Forelimb muscle (tissue), 1 donor: ENCODE measurements at regions not wholly inside any gene's neighbourhood (a gene's known extent, or its start where the extent isn't known, plus 50 kb on each side); places are given as distances from the start of the nearest gene placed in this dataset.

Experiments
- DNase-seq: peaks from one replicate; pipeline ENCODE4 v3.0.0-alpha.2; 2013; ENCODE audit warnings: low read depth

GRCh38 chr1:103250441-103250861, 142.1 kb upstream of the COL11A1 start:
- DNase-seq: no peak

- no peak for DNase-seq
Measured at GRCh38 chr1:103248417-103249102, 140.2 kb upstream of the COL11A1 start.

GRCh38 chr1:103247517-103247916, 139.2 kb upstream of the COL11A1 start:
- no peak for DNase-seq

- DNase-seq: no peak
Measured at GRCh38 chr1:103243481-103243880, 135.2 kb upstream of the COL11A1 start.

GRCh38 chr1:103239034-103239433, 130.7 kb upstream of the COL11A1 start:
- no peak for DNase-seq

- no peak for DNase-seq
Measured at GRCh38 chr1:103230061-103230460, 121.7 kb upstream of the COL11A1 start.

- no peak for DNase-seq
Measured at GRCh38 chr1:103220631-103221041, 112.3 kb upstream of the COL11A1 start.

- DNase-seq: no peak
Measured at GRCh38 chr1:103218821-103219220, 110.5 kb upstream of the COL11A1 start.

GRCh38 chr1:103218369-103218768, 110.0 kb upstream of the COL11A1 start:
- no peak for DNase-seq

GRCh38 chr1:103211073-103211472, 102.8 kb upstream of the COL11A1 start:
- no peak for DNase-seq

GRCh38 chr1:103208844-103209243, 100.5 kb upstream of the COL11A1 start:
- no peak for DNase-seq

GRCh38 chr1:103199001-103199400, 90.7 kb upstream of the COL11A1 start:
- DNase-seq: no peak

- DNase-seq: no peak
Measured at GRCh38 chr1:103198076-103198475, 89.8 kb upstream of the COL11A1 start.

GRCh38 chr1:103197216-103197615, 88.9 kb upstream of the COL11A1 start:
- no peak for DNase-seq

- no peak for DNase-seq
Measured at GRCh38 chr1:103194984-103195383, 86.7 kb upstream of the COL11A1 start.

GRCh38 chr1:103194060-103194459, 85.7 kb upstream of the COL11A1 start:
- no peak for DNase-seq

GRCh38 chr1:103191327-103191726, 83.0 kb upstream of the COL11A1 start:
- DNase-seq: no peak

- DNase-seq: no peak
Measured at GRCh38 chr1:103190766-103191165, 82.4 kb upstream of the COL11A1 start.

GRCh38 chr1:103187673-103188072, 79.4 kb upstream of the COL11A1 start:
- no peak for DNase-seq

GRCh38 chr1:103180660-103181059, 72.3 kb upstream of the COL11A1 start:
- no peak for DNase-seq

GRCh38 chr1:103177108-103177775, 68.9 kb upstream of the COL11A1 start:
- DNase-seq: no peak

GRCh38 chr1:103171041-103171590, 62.8 kb upstream of the COL11A1 start:
- no peak for DNase-seq

GRCh38 chr1:103170609-103171008, 62.3 kb upstream of the COL11A1 start:
- no peak for DNase-seq
